Inflammatory macrophage treated with lipopolysaccharide for 1 hour (primary cell): ENCODE measurements at regions not wholly inside any gene's neighbourhood (a gene's known extent, or its start where the extent isn't known, plus 50 kb on each side); places are given as distances from the start of the nearest gene placed in this dataset.
A peak's percentile ranks its signal among the peaks of the same experiment; 100 is the strongest.

Experiments used
- DNase-seq, 2 donors: peaks; one replicate each; pipeline ENCODE4 v3.0.0-alpha.2; 2020 to 2022

DNA sequence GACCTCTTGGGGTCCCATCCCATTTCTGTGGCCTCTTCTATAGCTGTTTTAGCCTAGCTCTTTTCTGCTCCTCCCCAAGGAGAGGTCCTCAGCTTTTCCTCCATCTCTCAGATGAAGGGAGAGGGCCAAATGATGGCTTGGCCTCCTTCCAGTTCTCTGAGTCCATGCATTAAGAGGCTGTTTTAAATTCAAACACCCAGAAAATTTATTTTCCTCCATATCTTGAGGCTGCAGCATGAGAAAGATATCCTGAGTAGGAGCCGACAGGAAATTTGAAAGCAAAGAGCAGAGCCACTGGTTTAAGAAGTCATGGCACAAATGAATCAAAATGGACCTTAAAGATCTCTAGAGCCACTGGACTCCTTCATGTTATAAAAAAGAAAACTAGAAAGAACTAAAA is 558.8 kb downstream of the MID1IP1 start:
- no peak for DNase-seq

DNA sequence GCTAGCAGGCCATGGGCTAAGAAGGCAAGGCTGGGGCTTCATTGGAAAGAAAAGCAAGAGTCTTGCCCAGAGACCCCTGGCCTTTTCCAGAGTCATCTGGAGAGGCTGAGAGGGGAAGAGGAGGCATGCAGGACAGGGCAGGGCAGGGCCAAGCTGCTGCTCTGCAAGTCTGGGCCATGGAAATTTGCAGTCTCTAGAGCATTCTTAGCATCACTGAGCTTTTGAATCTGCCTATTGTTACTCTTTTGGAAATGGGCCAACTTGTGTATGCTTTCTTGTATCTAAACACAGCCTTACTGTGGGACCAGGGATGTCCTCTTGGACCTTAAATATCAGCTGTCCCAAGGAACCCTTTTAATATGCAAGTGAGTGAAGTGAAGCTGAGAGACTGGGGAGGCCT is 560.5 kb downstream of the MID1IP1 start:
- no peak for DNase-seq

- no peak for DNase-seq
These were observed 566.2 kb downstream of the MID1IP1 start for GRCh38 chrX:39367416-39367815.

DNA sequence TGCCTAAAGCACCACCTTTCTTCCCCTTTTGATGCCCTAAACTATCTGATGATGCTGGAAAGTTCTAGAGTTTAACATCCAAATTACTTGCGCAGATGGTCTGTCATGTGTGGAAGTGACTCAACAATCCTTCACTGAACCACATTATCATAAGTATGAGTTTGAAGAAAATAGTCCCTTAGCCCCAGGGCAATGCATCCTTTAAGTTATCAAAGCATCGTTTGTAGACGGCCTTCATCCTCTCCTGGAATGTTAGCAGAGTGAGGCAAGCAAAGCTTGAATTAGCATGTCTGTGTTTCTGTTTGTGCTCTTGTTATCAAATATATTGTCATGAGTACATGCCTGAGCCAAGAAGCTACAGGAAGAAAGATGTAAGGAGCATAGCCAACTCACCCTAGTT is 570.9 kb downstream of the MID1IP1 start:
- no peak for DNase-seq

DNA sequence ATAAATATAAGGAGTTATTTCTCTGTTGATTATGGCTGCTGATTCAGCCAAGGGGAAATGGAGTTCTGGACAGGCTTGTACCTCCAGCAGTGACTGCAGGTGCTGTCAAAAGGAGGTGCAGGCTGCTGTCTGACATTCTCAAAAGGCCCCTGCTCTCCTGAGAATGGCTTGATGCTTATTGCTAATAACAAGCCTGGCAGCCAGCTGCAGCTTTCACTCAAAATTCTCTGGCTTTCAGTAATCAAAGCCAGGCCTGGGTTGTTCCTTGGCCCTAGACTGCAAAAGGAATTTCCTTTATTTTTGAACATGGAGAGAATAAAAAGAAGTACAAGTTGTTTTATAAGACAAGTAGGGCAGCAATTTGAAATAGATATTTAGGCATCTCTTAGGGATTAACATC is 575.9 kb downstream of the MID1IP1 start:
- no peak for DNase-seq

- DNase-seq = no peak
These were observed 576.5 kb downstream of the MID1IP1 start for GRCh38 chrX:39377773-39378172.

- DNase-seq = no peak
These were observed 580.2 kb downstream of the MID1IP1 start for GRCh38 chrX:39381422-39381821.

DNA sequence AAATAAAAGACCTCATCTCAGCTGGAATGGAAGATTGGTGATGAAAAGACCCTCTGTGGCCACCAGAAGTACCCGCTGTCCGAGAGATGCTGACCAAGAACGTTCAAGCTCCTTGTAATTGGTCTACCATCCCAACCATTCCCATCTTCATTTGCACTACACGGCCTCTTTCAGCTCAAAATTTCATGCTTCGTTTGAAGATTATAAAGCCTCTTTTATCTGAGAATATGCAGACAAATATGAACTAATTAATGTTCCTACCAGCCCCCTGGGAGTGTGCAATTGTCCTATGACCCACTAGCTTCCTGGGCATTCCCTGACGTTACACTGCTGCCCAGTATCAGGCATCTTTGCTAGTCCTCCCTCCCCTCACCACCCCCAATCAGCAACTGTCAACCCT is 583.7 kb downstream of the MID1IP1 start:
- DNase-seq = no peak

GRCh38 chrX:39388730-39389129 is 587.5 kb downstream of the MID1IP1 start:
- DNase-seq = no peak

- no peak for DNase-seq
These were observed 595.2 kb downstream of the MID1IP1 start for GRCh38 chrX:39396358-39396995.

- no peak for DNase-seq
These were observed 596.4 kb downstream of the MID1IP1 start for GRCh38 chrX:39397561-39398199.

DNA sequence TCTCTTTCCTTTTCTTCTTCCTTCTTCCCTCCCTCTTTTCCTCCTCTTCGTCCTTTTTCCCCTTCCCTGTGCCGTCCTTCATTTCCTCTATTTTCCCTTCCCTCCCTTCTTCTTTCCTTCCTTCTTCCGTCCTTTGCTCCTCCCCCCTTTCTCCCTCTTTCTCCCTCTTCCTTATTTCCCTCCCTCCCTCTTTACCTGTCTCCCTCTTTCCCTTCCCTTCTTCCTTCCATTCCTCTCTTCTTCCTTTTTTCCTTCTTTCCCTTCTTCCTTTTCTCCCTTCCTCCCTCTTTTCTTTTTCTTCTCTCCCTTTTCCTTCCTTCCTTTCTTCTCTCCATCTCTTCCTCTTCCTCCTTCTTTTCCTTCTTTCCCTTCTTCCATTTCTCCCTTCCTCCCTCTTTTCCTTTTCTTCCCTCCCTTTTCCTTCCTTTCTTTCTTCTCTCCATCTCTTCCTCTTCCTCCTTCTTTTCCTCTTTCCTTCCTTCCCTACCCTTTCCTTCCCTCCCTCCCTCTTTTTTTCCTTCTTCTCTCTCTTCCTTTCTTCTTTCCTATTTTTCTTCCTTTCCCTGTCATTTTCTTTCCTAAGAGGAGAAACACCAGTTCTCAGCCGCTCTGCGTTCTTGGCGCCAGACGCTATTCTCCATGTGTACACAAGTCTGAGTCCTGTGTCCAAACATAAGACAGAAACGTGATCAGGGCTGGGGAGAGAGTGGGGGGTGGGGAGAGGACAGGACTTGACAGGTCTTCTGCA is 597.1 kb downstream of the MID1IP1 start:
- no peak for DNase-seq

DNA sequence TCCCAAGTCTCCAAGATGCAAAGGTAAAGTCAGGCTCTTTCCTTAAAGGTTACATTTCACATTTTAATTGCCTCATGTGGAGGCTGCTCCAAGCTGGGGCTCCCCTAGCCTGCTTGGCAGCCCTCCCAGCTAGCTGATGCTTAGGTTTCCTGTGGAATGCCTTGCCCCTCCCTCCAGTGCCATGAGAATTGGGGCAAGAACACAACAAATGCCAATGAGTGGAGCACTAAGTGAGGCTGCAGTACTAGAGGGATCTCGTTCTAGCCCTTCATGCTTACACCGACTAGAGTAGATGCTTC is 597.7 kb downstream of the MID1IP1 start:
- no peak for DNase-seq

DNA sequence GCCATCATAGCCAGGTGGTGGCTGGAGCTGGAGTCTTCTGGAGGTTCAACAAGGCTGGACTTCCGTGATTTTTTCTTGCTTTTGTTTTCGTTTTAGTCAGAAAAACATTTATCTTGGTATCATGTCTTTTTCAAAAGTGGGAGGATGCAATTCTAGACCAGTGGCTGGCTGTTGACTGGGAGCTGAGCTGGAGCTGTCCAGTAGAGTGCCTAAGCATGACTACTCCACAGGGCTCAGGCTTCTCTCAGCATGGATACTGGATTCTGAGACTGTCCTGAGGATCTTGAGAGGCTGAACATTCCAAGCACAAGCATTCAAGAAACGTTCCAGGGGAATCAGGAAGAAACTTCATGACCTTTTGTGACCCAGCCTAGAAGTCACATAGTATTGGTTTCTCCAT is 598.1 kb downstream of the MID1IP1 start:
- no peak for DNase-seq

GRCh38 chrX:39401483-39402110 is 600.3 kb downstream of the MID1IP1 start:
- DNase-seq = no peak

- no peak for DNase-seq
These were observed 600.9 kb downstream of the MID1IP1 start for GRCh38 chrX:39402158-39402557.

GRCh38 chrX:39406799-39407198 is 605.5 kb downstream of the MID1IP1 start:
- no peak for DNase-seq

DNA sequence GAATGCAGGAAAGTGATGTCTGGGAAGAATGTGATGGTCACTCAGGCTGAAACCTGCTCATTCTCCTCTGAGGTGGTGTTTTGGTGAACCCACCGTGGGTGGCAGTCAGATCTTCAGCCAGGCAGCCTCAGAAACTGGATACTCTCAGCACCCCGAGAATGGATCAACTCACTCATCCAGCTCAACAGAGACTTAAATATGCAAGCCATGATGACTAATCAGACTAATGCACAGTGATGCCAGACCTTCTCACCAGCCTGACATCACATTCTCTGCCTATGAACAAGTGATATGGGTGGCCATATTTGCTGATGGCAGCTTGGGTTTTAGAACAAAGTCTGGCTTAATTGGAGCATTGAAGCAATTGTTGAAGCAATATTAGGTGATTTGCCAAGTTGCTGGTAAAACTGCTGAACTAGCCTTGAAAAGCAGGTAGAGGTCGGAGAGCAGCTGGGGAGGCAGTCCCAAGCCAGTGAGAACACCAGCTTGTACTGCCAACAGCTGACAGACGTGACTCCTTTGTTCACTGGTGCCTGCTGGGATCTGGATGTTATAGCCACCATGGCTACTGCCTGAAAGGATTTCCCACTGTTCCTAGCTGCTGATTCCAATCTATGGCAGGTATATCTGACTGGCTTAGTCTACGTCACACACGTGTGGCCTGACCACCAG is 608.1 kb downstream of the MID1IP1 start:
- DNase-seq = no peak

- no peak for DNase-seq
These were observed 613.1 kb downstream of the MID1IP1 start for GRCh38 chrX:39414290-39414854.

DNA sequence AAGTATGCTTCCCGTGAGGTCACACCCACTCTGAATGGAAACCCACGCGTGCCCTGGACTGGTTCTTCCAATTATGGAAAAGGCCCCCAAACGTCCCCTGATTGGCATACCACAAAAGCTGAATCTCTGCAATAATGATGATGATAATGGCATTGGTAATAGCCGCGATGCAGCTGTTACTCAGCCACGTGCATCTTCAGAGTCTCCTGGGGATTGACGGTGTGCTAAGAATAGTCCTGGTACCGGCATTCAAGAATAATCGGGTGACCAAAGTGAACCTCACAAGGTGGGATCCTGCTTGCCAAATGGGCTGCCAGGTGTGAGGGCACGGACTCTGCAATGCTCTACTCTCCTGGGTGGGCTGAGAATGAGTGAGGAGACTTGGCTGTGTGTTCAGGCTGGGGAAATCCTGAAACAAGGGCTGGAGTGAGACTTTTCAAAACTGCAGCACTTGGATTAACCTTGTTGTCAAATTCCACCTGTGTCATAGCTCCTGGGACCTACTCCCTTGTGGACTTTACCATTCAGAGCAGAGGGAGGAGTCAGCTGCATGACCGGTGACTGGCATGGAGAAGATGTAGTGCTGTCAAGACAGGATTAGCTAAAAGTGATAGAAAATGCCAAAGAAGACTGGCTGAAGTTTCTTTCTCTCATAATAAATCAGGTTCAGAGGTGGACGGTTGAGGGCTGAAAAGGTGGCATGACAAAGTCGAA is 615.4 kb downstream of the MID1IP1 start:
- no peak for DNase-seq

DNA sequence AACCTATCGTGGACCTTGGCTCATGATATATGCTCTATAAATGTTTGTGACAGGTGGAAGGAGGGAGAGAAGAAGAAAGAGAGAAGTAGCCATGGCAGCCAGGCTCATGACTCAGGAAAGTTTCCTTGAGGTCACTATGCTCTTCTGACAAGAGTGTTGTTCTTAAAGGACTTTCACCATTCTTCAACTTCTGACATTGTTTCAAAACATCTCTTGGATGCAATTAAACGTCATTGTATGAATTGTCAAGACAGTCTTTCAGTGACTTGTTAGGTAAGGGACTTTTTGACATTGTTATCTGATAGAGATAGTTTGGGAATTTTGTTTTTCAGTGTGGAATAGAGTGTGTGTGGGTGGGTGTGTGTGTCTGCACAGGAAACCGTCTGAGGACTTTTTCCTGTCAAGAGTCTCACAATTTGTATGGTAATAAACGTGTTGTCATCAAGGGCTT is 617.0 kb downstream of the MID1IP1 start:
- peak; percentile 23 to 60 for DNase-seq
